NCI-H187 (cell line): ENCODE measurements at regions not wholly inside any gene's neighbourhood (a gene's known extent, or its start where the extent isn't known, plus 50 kb on each side); places are given as distances from the start of the nearest gene placed in this dataset.

ENCODE experiments used
- DNase-seq, 2 experiments: peaks; one replicate each; lab custom pipeline; 2025; lab: John Stamatoyannopoulos, UW

- DNase-seq = no peak
Observed at GRCh38 chr11:95486466-95486865, 255.5 kb upstream of the SESN3 start.

GRCh38 chr11:95485115-95485900 lies 254.3 kb upstream of the SESN3 start:
- no peak for DNase-seq

- DNase-seq = no peak
Observed at GRCh38 chr11:95483339-95483738, 252.3 kb upstream of the SESN3 start.

- DNase-seq = no peak
Observed at GRCh38 chr11:95478003-95478402, 247.0 kb upstream of the SESN3 start.

- no peak for DNase-seq
Observed at GRCh38 chr11:95469258-95469657, 238.3 kb upstream of the SESN3 start.

- no peak for DNase-seq
Observed at GRCh38 chr11:95466416-95466815, 235.4 kb upstream of the SESN3 start.

GRCh38 chr11:95465887-95466286 lies 234.9 kb upstream of the SESN3 start:
- DNase-seq = no peak

- no peak for DNase-seq
Observed at GRCh38 chr11:95461858-95462257, 230.9 kb upstream of the SESN3 start.

- DNase-seq = peak in 1 of 2 experiments; percentile 10
Observed at GRCh38 chr11:95461348-95461747, 230.3 kb upstream of the SESN3 start.

GRCh38 chr11:95459291-95460042 lies 228.5 kb upstream of the SESN3 start:
- no peak for DNase-seq

- no peak for DNase-seq
Observed at GRCh38 chr11:95456714-95457491, 225.9 kb upstream of the SESN3 start.

- DNase-seq = no peak
Observed at GRCh38 chr11:95455228-95455970, 224.4 kb upstream of the SESN3 start.

GRCh38 chr11:95453616-95454171 lies 222.7 kb upstream of the SESN3 start:
- DNase-seq = no peak

GRCh38 chr11:95451682-95452081 lies 220.7 kb upstream of the SESN3 start:
- DNase-seq = no peak

- no peak for DNase-seq
Observed at GRCh38 chr11:95451261-95451660, 220.3 kb upstream of the SESN3 start.

- no peak for DNase-seq
Observed at GRCh38 chr11:95450547-95451123, 219.6 kb upstream of the SESN3 start.

GRCh38 chr11:95445746-95446333 lies 214.8 kb upstream of the SESN3 start:
- DNase-seq = no peak

- no peak for DNase-seq
Observed at GRCh38 chr11:95444309-95445241, 213.6 kb upstream of the SESN3 start.

GRCh38 chr11:95443386-95443785 lies 212.4 kb upstream of the SESN3 start:
- DNase-seq = no peak
